SK-N-MC (cell line): ENCODE measurements at regions not wholly inside any gene's neighbourhood (a gene's known extent, or its start where the extent isn't known, plus 50 kb on each side); places are given as distances from the start of the nearest gene placed in this dataset.

Experiments
- EZH2 ChIP-seq: fragments of 200-600 bp; sonication (generic); IDR thresholded peaks from one replicate; pipeline ENCODE4 v1.6.1; 2017; ENCODE audit warnings: antibody characterized with exemption
- FOXP2 ChIP-seq: optimal IDR thresholded peaks from 2 replicates; pipeline ENCODE3; 2011; ENCODE audit warnings: mild to moderate bottlenecking, moderate library complexity; ENCODE audit not compliant: insufficient read depth; ENCODE audit errors: extremely low read length, control extremely low read depth
- POLR2AphosphoS5 ChIP-seq: IDR thresholded peaks from 2 replicates; pipeline ENCODE4 v1.6.1; 2012; ENCODE audit warnings: mild to moderate bottlenecking, low read depth, low read length, borderline replicate concordance

GRCh38 chr2:163373496-163373895 lies 362.3 kb downstream of the FIGN start:
- TF ChIP-seq POLR2AphosphoS5 (no peak), EZH2 (no peak), FOXP2 (no peak)
